CD14-positive monocyte (primary cell): ENCODE measurements at regions not wholly inside any gene's neighbourhood (a gene's known extent, or its start where the extent isn't known, plus 50 kb on each side); places are given as distances from the start of the nearest gene placed in this dataset.

Experiments
- DNase-seq, 3 donors: peaks; one replicate each; pipeline ENCODE4 v3.0.0-alpha.2; 2011 to 2022
- H2AFZ ChIP-seq: 2 replicates; pipeline ENCODE4 v1.6.0; 2012; ENCODE audit warnings: mild to moderate bottlenecking, low read depth, low read length, inconsistent platforms; ENCODE audit not compliant: insufficient read depth, poor library complexity, severe bottlenecking
- H3K27ac ChIP-seq, 2 donors: 1 replicate in 1 of 2; 2 replicates in 1 of 2; pipeline ENCODE4 v1.5.1; 2012 to 2013; ENCODE audit warnings: low read length in 2 of 2, control low read depth in 1 of 2, inconsistent platforms in 1 of 2, low read depth in 1 of 2, mild to moderate bottlenecking in 1 of 2
- H3K27me3 ChIP-seq, 2 donors: one replicate each; pipeline versions ENCODE4 v1.6.0 to v1.6.1; 2011 to 2013; ENCODE audit warnings: low read length in 2 of 2; ENCODE audit not compliant: control insufficient read depth in 2 of 2, insufficient read depth in 2 of 2
- H3K36me3 ChIP-seq, 2 donors: replicated peaks in 1 of 2; 1 replicate in 1 of 2; 2 replicates in 1 of 2; pipeline versions ENCODE4 v1.5.1 to v1.6.1; 2012 to 2013; ENCODE audit warnings: low read length in 2 of 2, control low read depth in 1 of 2, inconsistent platforms in 1 of 2, mild to moderate bottlenecking in 1 of 2; ENCODE audit not compliant: insufficient read depth in 2 of 2, control insufficient read depth in 1 of 2
- H3K4me1 ChIP-seq, 2 donors: 1 replicate in 1 of 2; 2 replicates in 1 of 2; pipeline versions ENCODE4 v1.5.1 to v1.6.1; 2012 to 2013; ENCODE audit warnings: low read length in 2 of 2, control low read depth in 1 of 2, inconsistent platforms in 1 of 2, mild to moderate bottlenecking in 1 of 2, moderate library complexity in 1 of 2; ENCODE audit not compliant: insufficient read depth in 2 of 2, control insufficient read depth in 1 of 2
- H3K4me2 ChIP-seq: replicated peaks from 2 replicates; pipeline ENCODE3; 2012; ENCODE audit warnings: low read length, moderate library complexity, mild to moderate bottlenecking; ENCODE audit not compliant: poor library complexity, severe bottlenecking; ENCODE audit errors: extremely low read depth
- H3K4me3 ChIP-seq, 3 experiments: fragments of 200-600 bp in 1 of 3; sonication (generic) in 1 of 3; replicated peaks in 1 of 3; 1 replicate in 2 of 3; 2 replicates in 1 of 3; pipeline ENCODE4 v1.5.1; 2011 to 2013; ENCODE audit warnings: low read length in 3 of 3, mild to moderate bottlenecking in 3 of 3, control low read depth in 2 of 3, low read depth in 2 of 3, inconsistent platforms in 1 of 3, moderate library complexity in 1 of 3
- H3K79me2 ChIP-seq: 2 replicates; pipeline ENCODE4 v1.6.0; 2012; ENCODE audit warnings: mild to moderate bottlenecking, control low read depth, inconsistent platforms, low read length, moderate library complexity; ENCODE audit not compliant: insufficient read depth
- H3K9ac ChIP-seq: 2 replicates; pipeline ENCODE4 v1.6.0; 2017; ENCODE audit warnings: low read length, mild to moderate bottlenecking; ENCODE audit not compliant: insufficient read depth, poor library complexity, severe bottlenecking
- H3K9me3 ChIP-seq, 2 donors: replicated peaks in 1 of 2; 1 replicate in 1 of 2; 2 replicates in 1 of 2; pipeline versions ENCODE4 v1.5.1 to v1.6.1; 2012 to 2013; ENCODE audit warnings: low read length in 2 of 2, control low read depth in 1 of 2; ENCODE audit not compliant: control insufficient read depth in 1 of 2, insufficient read depth in 1 of 2
- H4K20me1 ChIP-seq: 2 replicates; pipeline ENCODE4 v1.6.0; 2012; ENCODE audit warnings: mild to moderate bottlenecking, low read length, control low read depth, moderate library complexity; ENCODE audit not compliant: insufficient read depth
- H3K27ac Mint-ChIP-seq, 7 donors: one replicate each; pipeline ENCODE4 v1.8.0; 2020; ENCODE audit warnings: mild to moderate bottlenecking in 7 of 7, mixed read lengths in 7 of 7, moderate library complexity in 6 of 7, inconsistent platforms in 2 of 7
- H3K27me3 Mint-ChIP-seq, 3 donors: one replicate each; pipeline ENCODE4 v1.8.0; 2021 to 2022; ENCODE audit warnings: low read depth in 3 of 3, mild to moderate bottlenecking in 3 of 3, mixed read lengths in 3 of 3, moderate library complexity in 3 of 3, inconsistent platforms in 1 of 3
- H3K36me3 Mint-ChIP-seq, 2 donors: one replicate each; pipeline ENCODE4 v1.8.0; 2020; ENCODE audit warnings: mixed read lengths in 2 of 2, inconsistent platforms in 1 of 2, mild to moderate bottlenecking in 1 of 2
- H3K4me1 Mint-ChIP-seq: one replicate; pipeline ENCODE4 v1.8.0; 2020; ENCODE audit warnings: mild to moderate bottlenecking, mixed read lengths
- H3K4me3 Mint-ChIP-seq, 2 donors: one replicate each; pipeline ENCODE4 v1.8.0; 2020; ENCODE audit warnings: mild to moderate bottlenecking in 2 of 2, mixed read lengths in 2 of 2, moderate library complexity in 1 of 2
- H3K9me3 Mint-ChIP-seq, 7 donors: one replicate each; pipeline ENCODE4 v1.8.0; 2020 to 2022; ENCODE audit warnings: mixed read lengths in 7 of 7, mild to moderate bottlenecking in 6 of 7, moderate library complexity in 6 of 7, inconsistent platforms in 2 of 7
- CTCF ChIP-seq: fragments of 200-600 bp; IDR thresholded peaks from one replicate; pipeline ENCODE4 v1.8.0; 2022; ENCODE audit warnings: antibody characterized with exemption, mild to moderate bottlenecking
- WGBS: methylation state at CpG from one replicate; pipeline ENCODE4 v1.1.5; 2013; ENCODE audit warnings: missing lambda C conversion rate; ENCODE audit not compliant: insufficient coverage; 5-methylcytosine and 5-hydroxymethylcytosine counted together
- intact Hi-C, 2 donors: fragments of 100-400 bp; cut with micrococcal nuclease; formaldehyde crosslinking; loops; one replicate each; pipeline versions ENCODE4 v1.15.0 to v1.15.1; 2023

GRCh38 chr5:178786859-178787499 lies 56.5 kb upstream of the ZNF354A start:
- Histone ChIP-seq H3K79me2 (no peaks in the 10 kb centered on the region), H3K27me3 (no peaks in the 10 kb centered on the region), H3K4me1 (peaks cover 8 to 16% of the 10 kb centered on the region in 2 donors), H3K9me3 (no peaks in the 10 kb centered on the region), H4K20me1 (no peaks in the 10 kb centered on the region), H3K27ac (no peak overlapping the region), H3K4me2 (no peak overlapping the region), H3K9ac (no peak overlapping the region), H2AFZ (no peak overlapping the region), H3K36me3 (no peaks in the 10 kb centered on the region), H3K4me3 (no peak overlapping the region)
- Mint-ChIP-seq H3K4me3 (no peak overlapping the region), H3K27me3 (peaks cover 5 to 15% (median 6%) of the 10 kb centered on the region in 3 donors), H3K27ac (no peak overlapping the region), H3K36me3 (no peaks in the 10 kb centered on the region), H3K4me1 (peaks cover 27% of the 10 kb centered on the region), H3K9me3 (peaks cover 0 to 9% (median 1%) of the 10 kb centered on the region in 7 donors)
- whole genome bisulfite sequencing = 76% methylated on average over 6 of the region's 9 CpGs
- intact Hi-C loops = no loop called here
- no peak for TF ChIP-seq CTCF
- no peak for DNase-seq

- H3K4me1 Mint-ChIP-seq = peaks cover 27% of the 10 kb centered on the region
- H3K4me1 ChIP-seq = peaks cover 8 to 16% of the 10 kb centered on the region in 2 donors
- H3K9me3 Mint-ChIP-seq = peaks cover 0 to 5% (median 1%) of the 10 kb centered on the region in 7 donors
- TF ChIP-seq CTCF = no peak
- no peak overlapping the region for H3K27ac ChIP-seq
- H3K27ac Mint-ChIP-seq = no peak overlapping the region
- H3K36me3 Mint-ChIP-seq = no peaks in the 10 kb centered on the region
- H3K79me2 ChIP-seq = no peaks in the 10 kb centered on the region
- intact Hi-C loops = no loop called here
- no peak overlapping the region for H3K4me2 ChIP-seq
- no peak overlapping the region for H3K4me3 Mint-ChIP-seq
- H2AFZ ChIP-seq = no peak overlapping the region
- H3K36me3 ChIP-seq = no peaks in the 10 kb centered on the region
- no peaks in the 10 kb centered on the region for H4K20me1 ChIP-seq
- H3K27me3 ChIP-seq = no peaks in the 10 kb centered on the region
- WGBS = 96% methylated on average over 11 of the region's 13 CpGs
- H3K9ac ChIP-seq = no peak overlapping the region
- no peak for DNase-seq
- H3K27me3 Mint-ChIP-seq = peaks cover 5 to 19% (median 6%) of the 10 kb centered on the region in 3 donors
- H3K4me3 ChIP-seq = no peak overlapping the region
- no peaks in the 10 kb centered on the region for H3K9me3 ChIP-seq
These were observed 56.0 kb upstream of the ZNF354A start for GRCh38 chr5:178786417-178786816.
